NOMO-1 treated with DMSO at 0.1 percent for 48 hours (cell line): ENCODE measurements at regions not wholly inside any gene's neighbourhood (a gene's known extent, or its start where the extent isn't known, plus 50 kb on each side); places are given as distances from the start of the nearest gene placed in this dataset.

Experiments used
- DNase-seq: peaks from one replicate; lab custom pipeline; 2025; ENCODE audit not compliant: unreplicated experiment; lab: John Stamatoyannopoulos, UW

DNA sequence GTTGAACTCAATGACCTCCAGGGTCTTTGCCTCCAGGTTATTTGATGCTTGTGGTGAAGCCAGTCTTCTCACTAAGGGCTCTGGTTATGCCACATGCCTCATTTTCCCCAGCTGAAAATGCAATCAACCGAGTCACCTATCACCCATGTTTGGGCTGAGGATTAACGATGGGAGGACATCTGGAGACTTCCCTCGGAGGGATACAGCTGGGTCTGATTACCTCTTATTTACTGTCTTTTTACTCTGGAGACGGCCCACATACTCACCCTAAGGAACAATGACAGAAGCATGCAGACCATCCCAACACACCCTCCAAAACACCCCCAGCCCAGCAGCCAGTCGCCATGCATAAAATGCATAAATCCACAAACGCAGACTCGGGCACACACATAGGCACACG lies 187.4 kb downstream of the OPA1 start:
- DNase-seq: no peak

DNA sequence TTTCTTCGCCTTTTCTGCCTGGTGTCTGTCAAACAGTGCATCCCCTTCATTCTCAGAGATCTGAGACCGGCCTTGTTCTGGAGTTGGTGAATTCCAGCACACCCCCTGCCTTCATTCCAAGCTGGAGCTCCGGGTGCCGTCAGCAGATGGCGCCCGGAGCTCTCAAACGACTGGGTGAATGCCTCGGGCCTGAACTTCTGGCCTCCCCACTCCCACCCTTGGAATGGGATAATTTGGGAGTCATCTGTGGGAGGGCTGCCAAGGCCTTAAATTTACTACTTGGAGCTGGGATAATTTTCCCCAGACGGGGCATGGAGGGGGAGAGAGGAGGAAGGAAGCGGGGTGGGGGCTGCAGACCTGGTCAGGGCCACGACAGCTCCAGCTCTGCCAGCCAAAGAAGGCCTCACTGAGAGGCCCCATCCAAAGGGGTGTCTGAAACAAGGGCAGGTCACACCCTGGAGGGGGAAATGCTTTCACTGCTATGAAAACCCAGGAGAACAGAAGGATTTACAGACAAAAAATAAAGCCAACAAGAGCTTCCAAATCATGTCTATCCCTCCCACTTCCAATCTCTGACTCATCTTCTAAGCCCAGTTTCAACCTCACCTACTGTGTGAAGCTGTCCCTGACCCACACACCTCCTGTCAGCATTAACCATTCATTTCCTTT lies 187.9 kb downstream of the OPA1 start:
- DNase-seq: peak; percentile 45

GRCh38 chr3:193782276-193782647 lies 189.3 kb downstream of the OPA1 start:
- no peak for DNase-seq

DNA sequence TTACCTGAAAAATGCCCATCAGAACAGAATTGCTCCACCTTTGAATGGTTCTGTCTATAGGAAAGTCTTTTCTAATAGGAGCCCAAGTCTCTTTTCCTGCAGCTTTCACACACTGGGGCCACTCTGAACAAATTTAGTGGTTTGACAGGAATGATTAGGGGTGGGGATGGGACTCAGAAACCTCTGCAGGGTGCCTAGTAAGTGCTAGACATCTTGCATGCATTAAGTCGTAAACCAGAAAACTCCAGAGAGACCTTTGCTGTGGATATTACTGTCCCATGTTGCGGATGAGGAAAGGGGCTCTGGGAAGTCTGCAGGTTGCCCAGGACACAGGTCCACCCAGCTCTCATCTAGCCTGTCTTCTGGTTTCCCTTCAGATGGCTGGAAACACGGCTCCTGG lies 189.7 kb downstream of the OPA1 start:
- no peak for DNase-seq

GRCh38 chr3:193783166-193783896 lies 190.3 kb downstream of the OPA1 start:
- DNase-seq: no peak

- no peak for DNase-seq
These were observed 191.8 kb downstream of the OPA1 start for GRCh38 chr3:193784822-193785221.

- no peak for DNase-seq
These were observed 194.5 kb downstream of the OPA1 start for GRCh38 chr3:193787496-193787870.

- peak; percentile 77 for DNase-seq
These were observed 195.4 kb downstream of the OPA1 start for GRCh38 chr3:193788189-193788991.

DNA sequence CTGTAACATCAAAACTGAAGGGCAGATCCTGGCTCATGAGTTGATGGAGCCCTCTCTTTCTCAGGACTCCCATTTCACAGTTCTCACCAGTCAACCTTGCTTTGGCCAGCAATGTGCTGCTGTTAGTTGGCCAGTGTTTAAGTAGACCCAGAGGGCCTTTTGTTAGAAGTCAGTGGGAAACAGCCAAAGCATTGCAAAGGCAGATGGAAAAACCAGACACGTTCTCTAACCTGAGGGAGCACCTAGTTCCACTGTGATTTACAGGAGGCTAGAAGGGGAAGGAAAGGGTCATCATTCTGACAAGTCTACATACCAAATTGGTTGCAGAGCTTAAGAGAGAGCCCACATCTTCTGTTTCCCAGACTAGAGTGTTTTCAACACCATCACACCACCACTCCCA lies 196.4 kb downstream of the OPA1 start:
- DNase-seq: no peak

GRCh38 chr3:193790086-193790990 lies 197.3 kb downstream of the OPA1 start:
- no peak for DNase-seq

GRCh38 chr3:193791041-193792032 lies 198.3 kb downstream of the OPA1 start:
- peak; percentile 25 for DNase-seq

GRCh38 chr3:193793123-193793522 lies 200.1 kb downstream of the OPA1 start:
- no peak for DNase-seq

DNA sequence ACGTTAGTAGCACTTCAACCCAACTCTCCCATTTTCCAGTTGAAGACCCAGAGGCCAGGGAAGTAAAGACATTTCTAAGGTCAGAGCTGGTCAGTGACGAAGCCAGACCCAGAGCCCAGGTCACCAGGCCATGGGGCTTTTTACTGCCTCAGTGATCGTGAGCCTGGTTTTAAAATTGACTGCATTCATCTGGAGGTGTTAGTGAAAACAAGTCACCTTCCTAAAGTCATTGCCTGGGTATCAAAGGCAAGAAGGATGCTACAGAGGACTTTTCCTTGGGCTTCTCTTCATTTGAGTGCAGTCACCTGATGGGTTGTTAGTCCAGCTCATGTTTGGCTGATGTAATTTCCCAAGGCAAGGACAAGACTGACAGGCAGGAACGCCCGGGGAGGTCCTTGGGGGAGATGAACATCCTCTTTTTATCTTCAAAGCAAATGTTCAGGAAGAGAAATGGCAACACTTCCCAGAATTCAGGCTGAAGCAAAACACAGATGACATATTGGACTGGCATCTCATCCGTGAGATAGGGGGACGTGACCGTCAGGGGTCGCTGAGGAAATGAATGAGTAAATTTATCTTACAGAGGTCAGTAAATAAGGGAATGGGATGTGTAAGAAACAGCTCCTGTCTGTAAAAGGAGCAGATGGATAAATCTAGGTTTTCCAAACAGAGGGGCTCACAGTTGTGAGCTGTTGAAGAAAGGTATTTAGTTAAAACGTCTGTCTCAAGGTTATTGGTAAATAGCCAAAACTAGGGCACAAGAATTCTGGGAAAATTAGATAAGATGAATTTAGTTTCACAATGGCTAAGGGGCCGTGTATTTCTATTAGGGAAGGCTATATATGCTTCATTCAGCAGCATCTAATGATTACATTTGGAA lies 201.2 kb downstream of the OPA1 start:
- no peak for DNase-seq

DNA sequence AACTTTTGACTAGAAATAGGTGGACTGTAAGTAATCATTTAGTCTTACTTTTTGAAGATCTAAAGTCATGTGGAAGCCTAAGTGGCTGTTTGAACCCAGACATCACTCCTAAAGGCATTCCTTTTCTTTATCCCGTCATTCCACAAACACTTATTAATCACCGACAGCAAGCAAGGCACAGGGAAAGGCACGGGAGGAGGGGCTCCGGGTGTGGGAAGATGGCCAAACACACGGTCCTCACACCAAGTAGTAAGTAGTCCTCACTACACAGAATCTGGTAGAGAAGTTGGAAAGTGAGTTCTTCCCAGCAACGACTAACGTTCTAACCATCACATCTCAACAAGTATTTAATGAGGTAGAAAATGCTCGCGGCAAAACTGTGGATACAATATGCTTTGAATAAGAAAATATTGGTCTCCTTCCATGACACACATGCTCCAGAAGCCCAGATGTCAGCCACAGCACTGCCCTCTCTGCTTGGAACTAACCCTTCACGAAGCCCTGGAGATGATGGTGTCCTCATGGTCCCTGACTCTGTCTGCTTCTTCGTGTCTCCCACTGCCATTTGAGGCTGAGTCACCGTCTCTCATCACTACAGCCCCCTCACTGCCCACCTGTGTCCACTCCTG lies 202.2 kb downstream of the OPA1 start:
- DNase-seq: no peak

DNA sequence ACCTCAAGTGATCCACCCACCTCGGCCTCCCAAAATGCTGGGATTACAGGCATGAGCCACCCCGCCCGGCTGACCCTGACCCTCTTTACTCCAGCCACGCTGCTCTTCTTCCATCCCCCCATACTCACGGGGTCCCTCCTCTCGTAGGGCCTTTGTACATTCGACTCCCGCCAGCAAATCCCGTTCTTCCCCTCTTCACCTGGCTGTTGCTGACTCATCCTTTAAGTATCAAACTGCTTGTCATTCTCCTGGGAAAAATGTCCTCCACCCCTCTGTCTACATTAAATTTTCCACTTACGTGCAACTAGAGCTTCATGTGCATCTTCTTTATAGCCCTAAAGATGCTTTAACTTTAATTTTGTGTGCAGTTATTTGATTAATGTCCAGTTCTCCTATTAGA lies 203.1 kb downstream of the OPA1 start:
- DNase-seq: no peak

GRCh38 chr3:193797566-193797965 lies 204.6 kb downstream of the OPA1 start:
- no peak for DNase-seq

GRCh38 chr3:193798051-193798450 lies 205.0 kb downstream of the OPA1 start:
- DNase-seq: no peak
